ENCODE measurements at regions not wholly inside any gene's neighbourhood (a gene's known extent, or its start where the extent isn't known, plus 50 kb on each side); places are given as distances from the start of the nearest gene placed in this dataset.

DNA sequence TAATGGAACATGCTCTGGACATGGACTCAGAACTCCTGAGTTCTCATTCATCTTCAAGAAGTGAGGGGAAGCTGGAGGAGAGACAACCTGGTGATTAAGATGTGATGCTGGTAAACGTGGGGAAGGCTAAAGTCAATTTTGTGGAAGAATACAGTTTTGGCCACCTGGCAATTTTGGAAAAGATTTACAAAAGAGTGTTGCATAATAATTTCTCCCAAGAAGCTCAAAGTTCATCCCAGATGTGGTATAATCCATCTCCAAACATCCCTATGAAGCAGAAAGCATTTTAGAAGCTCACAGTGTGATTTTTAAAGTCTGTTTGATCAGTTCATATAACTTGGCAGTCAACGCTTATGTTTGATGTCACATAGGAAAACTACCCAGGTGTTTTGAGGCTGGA lies 208.7 kb downstream of the LMX1A start:
- H3K4me3 ChIP-seq (ENCODE audit: low read depth, low read length), result no peak overlapping the region
- DNase-seq (ENCODE audit: low read depth), result no peak
- in situ Hi-C loops (cut with HindIII; ENCODE audit: low sequenced_read_pairs), result no loop called here
- TF ChIP-seq, protein P1, sequence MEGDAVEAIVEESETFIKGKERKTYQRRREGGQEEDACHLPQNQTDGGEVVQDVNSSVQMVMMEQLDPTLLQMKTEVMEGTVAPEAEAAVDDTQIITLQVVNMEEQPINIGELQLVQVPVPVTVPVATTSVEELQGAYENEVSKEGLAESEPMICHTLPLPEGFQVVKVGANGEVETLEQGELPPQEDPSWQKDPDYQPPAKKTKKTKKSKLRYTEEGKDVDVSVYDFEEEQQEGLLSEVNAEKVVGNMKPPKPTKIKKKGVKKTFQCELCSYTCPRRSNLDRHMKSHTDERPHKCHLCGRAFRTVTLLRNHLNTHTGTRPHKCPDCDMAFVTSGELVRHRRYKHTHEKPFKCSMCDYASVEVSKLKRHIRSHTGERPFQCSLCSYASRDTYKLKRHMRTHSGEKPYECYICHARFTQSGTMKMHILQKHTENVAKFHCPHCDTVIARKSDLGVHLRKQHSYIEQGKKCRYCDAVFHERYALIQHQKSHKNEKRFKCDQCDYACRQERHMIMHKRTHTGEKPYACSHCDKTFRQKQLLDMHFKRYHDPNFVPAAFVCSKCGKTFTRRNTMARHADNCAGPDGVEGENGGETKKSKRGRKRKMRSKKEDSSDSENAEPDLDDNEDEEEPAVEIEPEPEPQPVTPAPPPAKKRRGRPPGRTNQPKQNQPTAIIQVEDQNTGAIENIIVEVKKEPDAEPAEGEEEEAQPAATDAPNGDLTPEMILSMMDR (IDR thresholded peaks at IDR 0.05; ENCODE audit: low read depth, low read length, missing control alignments), result no peak

- H3K4me3 ChIP-seq (ENCODE audit: low read depth, low read length), result no peak overlapping the region
- in situ Hi-C loops (cut with HindIII; ENCODE audit: low sequenced_read_pairs), result no loop called here
- TF ChIP-seq, protein P1 (IDR thresholded peaks at IDR 0.05; ENCODE audit: low read depth, low read length, missing control alignments), result peak; percentile 81
- peak; percentile 31 for DNase-seq (ENCODE audit: low read depth)
These were observed 211.6 kb downstream of the LMX1A start for GRCh38 chr1:165144757-165145397.

DNA sequence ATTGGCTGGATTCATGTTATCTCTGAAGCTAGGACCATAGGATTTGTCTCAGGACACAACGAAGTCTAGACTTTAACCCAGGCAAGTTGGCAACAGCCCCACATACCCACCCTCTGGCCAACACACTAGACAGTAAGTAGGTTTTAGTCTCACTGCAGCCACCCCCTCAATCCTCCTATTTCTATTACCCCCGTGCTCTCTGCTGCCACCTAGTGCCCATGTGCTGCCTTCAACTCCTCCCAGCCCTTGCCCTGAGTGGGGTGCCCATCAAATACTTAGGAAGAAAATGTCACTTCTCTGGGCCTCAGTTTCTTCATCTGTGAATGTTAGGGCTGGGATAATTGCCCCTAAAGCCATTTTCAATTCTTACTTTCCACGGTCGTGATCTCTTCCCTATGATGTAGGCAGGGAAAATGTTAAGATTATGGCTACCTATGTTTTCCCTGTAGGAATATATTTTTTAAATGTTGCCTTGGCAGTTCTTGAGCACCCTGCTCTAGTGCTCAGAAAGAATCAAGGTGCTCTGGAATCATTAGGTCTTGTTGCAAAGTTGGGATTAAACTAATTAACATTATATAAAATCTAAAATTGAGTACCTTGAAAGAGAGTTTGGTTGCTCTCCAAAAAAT lies 213.0 kb downstream of the LMX1A start:
- in situ Hi-C loops (cut with HindIII; ENCODE audit: low sequenced_read_pairs), result no loop called here
- H3K4me3 ChIP-seq (ENCODE audit: low read depth, low read length), result no peak overlapping the region
- TF ChIP-seq, protein P1 (IDR thresholded peaks at IDR 0.05; ENCODE audit: low read depth, low read length, missing control alignments), result peak; percentile 63
- DNase-seq (ENCODE audit: low read depth), result no peak

DNA sequence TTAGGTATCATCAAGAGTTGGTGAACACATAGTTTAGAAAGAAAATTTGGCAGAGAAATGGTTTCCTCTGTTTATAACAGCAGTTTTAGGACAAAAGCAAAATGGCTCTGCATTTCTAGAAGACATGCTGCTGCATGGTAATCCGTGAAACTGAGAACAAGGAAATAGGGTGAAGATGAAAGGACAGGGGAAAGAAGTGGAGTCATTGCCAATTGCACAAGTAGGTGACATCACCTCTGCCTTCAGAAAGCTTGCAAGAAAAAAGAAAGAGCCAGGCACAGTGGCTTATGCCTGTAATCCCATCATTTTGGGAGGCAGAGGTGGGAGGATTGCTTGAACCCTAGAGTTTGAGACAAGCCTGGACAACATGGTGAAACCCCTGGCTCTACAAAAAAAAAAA lies 217.6 kb downstream of the LMX1A start:
- no peak overlapping the region for H3K4me3 ChIP-seq (ENCODE audit: low read depth, low read length)
- in situ Hi-C loops (cut with HindIII; ENCODE audit: low sequenced_read_pairs), result no loop called here
- TF ChIP-seq, protein P1 (IDR thresholded peaks at IDR 0.05; ENCODE audit: low read depth, low read length, missing control alignments), result no peak
- DNase-seq (ENCODE audit: low read depth), result no peak

GRCh38 chr1:165137551-165138316 lies 218.8 kb downstream of the LMX1A start:
- no peak for DNase-seq (ENCODE audit: low read depth)
- TF ChIP-seq, protein P1 (IDR thresholded peaks at IDR 0.05; ENCODE audit: low read depth, low read length, missing control alignments), result no peak
- H3K4me3 ChIP-seq (ENCODE audit: low read depth, low read length), result no peak overlapping the region
- in situ Hi-C loops (cut with HindIII; ENCODE audit: low sequenced_read_pairs), result no loop called here

GRCh38 chr1:165134431-165134830 lies 222.1 kb downstream of the LMX1A start:
- TF ChIP-seq, protein P1 (IDR thresholded peaks at IDR 0.05; ENCODE audit: low read depth, low read length, missing control alignments), result no peak

More at GRCh38 chr1:165134431-165134830, 222.1 kb downstream of the LMX1A start:
- H3K4me3 ChIP-seq (ENCODE audit: low read depth, low read length), result no peak overlapping the region
- no peak for DNase-seq (ENCODE audit: low read depth)
- in situ Hi-C loops (cut with HindIII; ENCODE audit: low sequenced_read_pairs), result no loop called here

Measured in astrocyte of the cerebellum (primary cell).